K562 (cell line): ENCODE measurements at regions not wholly inside any gene's neighbourhood (a gene's known extent, or its start where the extent isn't known, plus 50 kb on each side); places are given as distances from the start of the nearest gene placed in this dataset.

Experiments used
- CCAR2 ChIP-seq: fragments of 200-400 bp; formaldehyde crosslinking; IDR thresholded peaks from 2 replicates; pipeline ENCODE4 v1.6.1; 2017; ENCODE audit warnings: mild to moderate bottlenecking, low read depth, low read length
- CHD7 ChIP-seq: fragments of 200-600 bp; sonication (generic); IDR thresholded peaks from one replicate; pipeline ENCODE4 v1.6.1; 2012; ENCODE audit warnings: mild to moderate bottlenecking, low read depth, low read length, inconsistent platforms
- CTBP1 ChIP-seq: fragments of 450-650 bp; IDR thresholded peaks from 2 replicates; pipeline ENCODE4 v1.6.1; 2016; ENCODE audit warnings: borderline replicate concordance
- DEAF1 ChIP-seq: fragments of 450-650 bp; formaldehyde crosslinking; IDR thresholded peaks from 2 replicates; pipeline ENCODE4 v1.4.0; 2020; ENCODE audit warnings: mild to moderate bottlenecking, moderate library complexity
- KHSRP ChIP-seq: fragments of 450-650 bp; IDR thresholded peaks from 2 replicates; pipeline ENCODE4 v1.6.1; 2017
- MAFG ChIP-seq: fragments of 450-650 bp; conservative IDR thresholded peaks from 2 replicates; pipeline ENCODE4 v1.6.1; 2016; ENCODE audit warnings: missing genetic modification characterization, missing compliant biosample characterization
- RUNX1 ChIP-seq: sonication (generic); IDR thresholded peaks from 2 replicates; pipeline ENCODE4 v1.6.1; 2016; ENCODE audit warnings: antibody characterized with exemption, low read depth
- TAL1 ChIP-seq: fragments of 450-650 bp; IDR thresholded peaks from 2 replicates; pipeline ENCODE4 v1.6.1; 2016; ENCODE audit warnings: mild to moderate bottlenecking
- TEAD2 ChIP-seq: fragments of 450-650 bp; IDR thresholded peaks from 2 replicates; pipeline ENCODE4 v1.6.1; 2016; ENCODE audit warnings: missing genetic modification characterization, control low read depth, missing compliant biosample characterization
- TSC22D4 ChIP-seq: fragments of 450-650 bp; IDR thresholded peaks from 2 replicates; pipeline ENCODE4 v1.6.1; 2016; ENCODE audit warnings: missing genetic modification characterization, missing biosample characterization, control low read depth
- ZNF146 ChIP-seq: IDR thresholded peaks from one replicate; pipeline ENCODE4 v1.6.1; 2018; ENCODE audit warnings: missing compliant biosample characterization; ENCODE audit not compliant: unreplicated experiment
- ZNF282 ChIP-seq: sonication (generic); formaldehyde crosslinking; IDR thresholded peaks from 2 replicates; pipeline ENCODE4 v1.8.1; 2023; ENCODE audit warnings: missing genetic modification reagents
- ZNF551 ChIP-seq: fragments of 250-450 bp; sonication (Bioruptor Pico); IDR thresholded peaks from 2 replicates; pipeline ENCODE4 v1.5.0; 2021; ENCODE audit warnings: mild to moderate bottlenecking, moderate library complexity
- ZNF696 ChIP-seq: fragments of 250-450 bp; sonication (Bioruptor Pico); conservative IDR thresholded peaks from 2 replicates; pipeline ENCODE4 v1.4.0; 2020; ENCODE audit warnings: mild to moderate bottlenecking, moderate library complexity

- TF ChIP-seq DEAF1 (CRISPR knock-in tag): no peak
- TF ChIP-seq CTBP1: peak; percentile 95
- TF ChIP-seq KHSRP: 0 out of 2 replicates have a peak, but pooled peaks have one; percentile 43
- TF ChIP-seq MAFG (tag): no peak
- TF ChIP-seq CCAR2: no peak
- TF ChIP-seq RUNX1: peak; percentile 75
- TF ChIP-seq ZNF146 (CRISPR knock-in tag): no peak
- no peak for TF ChIP-seq TSC22D4 (tag)
- TF ChIP-seq ZNF551 (CRISPR knock-in tag): no peak
- no peak for TF ChIP-seq ZNF696 (CRISPR knock-in tag)
- TF ChIP-seq ZNF282: no peak
- TF ChIP-seq CHD7: no peak
- TF ChIP-seq TAL1: peak; percentile 95
- no peak for TF ChIP-seq TEAD2 (tag)
These were observed 61.2 kb upstream of the SLC39A10 start (continued) for GRCh38 chr2:195595825-195596224.
